ENCODE measurements at regions not wholly inside any gene's neighbourhood (a gene's known extent, or its start where the extent isn't known, plus 50 kb on each side); places are given as distances from the start of the nearest gene placed in this dataset.
"Not testable (repeated sequence)": the region's sequence is repeated elsewhere in the genome, so short reads cannot be mapped to it uniquely, and the experiment has no call there.

DNA sequence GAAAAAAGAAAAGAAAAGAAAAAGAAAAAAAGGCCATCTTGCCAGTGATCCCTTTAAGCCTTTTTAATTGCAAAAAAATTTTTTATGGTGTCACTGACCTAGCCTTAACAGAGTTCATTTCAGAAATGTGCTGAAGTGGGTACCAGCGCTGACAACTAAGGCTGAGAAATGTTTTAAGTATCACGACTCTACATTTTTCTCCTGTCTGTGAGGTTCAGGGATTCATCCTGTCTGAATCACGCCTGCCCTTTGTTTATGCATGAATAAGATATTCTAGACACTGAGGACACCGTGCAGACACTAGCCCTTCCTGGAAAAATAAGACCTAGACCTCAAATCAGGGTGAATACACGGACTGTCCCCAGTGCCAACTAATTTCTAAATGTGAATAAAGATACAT, 154.4 kb upstream of the NOCT start:
- Histone ChIP-seq H3K36me3 (ENCODE audit: low read depth) (no peaks in the 10 kb centered on the region), H3K4me3 (ENCODE audit: severe bottlenecking) (no peak overlapping the region), H3K4me1 (ENCODE audit: insufficient read depth, poor library complexity, severe bottlenecking) (peaks cover 11% of the 10 kb centered on the region), H3K27me3 (ENCODE audit: insufficient read depth, poor library complexity, severe bottlenecking) (no peaks in the 10 kb centered on the region), H3K27ac (ENCODE audit: poor library complexity, severe bottlenecking) (peak overlapping the region; percentile 49), H3K9me3 (ENCODE audit: severe bottlenecking) (no peaks in the 10 kb centered on the region)
- ATAC-seq (ENCODE audit: low read depth) (peak; percentile 78), DNase-seq (ENCODE audit: low spot score) (no peak)
- TF ChIP-seq, protein P1, sequence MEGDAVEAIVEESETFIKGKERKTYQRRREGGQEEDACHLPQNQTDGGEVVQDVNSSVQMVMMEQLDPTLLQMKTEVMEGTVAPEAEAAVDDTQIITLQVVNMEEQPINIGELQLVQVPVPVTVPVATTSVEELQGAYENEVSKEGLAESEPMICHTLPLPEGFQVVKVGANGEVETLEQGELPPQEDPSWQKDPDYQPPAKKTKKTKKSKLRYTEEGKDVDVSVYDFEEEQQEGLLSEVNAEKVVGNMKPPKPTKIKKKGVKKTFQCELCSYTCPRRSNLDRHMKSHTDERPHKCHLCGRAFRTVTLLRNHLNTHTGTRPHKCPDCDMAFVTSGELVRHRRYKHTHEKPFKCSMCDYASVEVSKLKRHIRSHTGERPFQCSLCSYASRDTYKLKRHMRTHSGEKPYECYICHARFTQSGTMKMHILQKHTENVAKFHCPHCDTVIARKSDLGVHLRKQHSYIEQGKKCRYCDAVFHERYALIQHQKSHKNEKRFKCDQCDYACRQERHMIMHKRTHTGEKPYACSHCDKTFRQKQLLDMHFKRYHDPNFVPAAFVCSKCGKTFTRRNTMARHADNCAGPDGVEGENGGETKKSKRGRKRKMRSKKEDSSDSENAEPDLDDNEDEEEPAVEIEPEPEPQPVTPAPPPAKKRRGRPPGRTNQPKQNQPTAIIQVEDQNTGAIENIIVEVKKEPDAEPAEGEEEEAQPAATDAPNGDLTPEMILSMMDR (IDR thresholded peaks at IDR 0.05; ENCODE audit: poor library complexity, severe bottlenecking), result no peak

DNA sequence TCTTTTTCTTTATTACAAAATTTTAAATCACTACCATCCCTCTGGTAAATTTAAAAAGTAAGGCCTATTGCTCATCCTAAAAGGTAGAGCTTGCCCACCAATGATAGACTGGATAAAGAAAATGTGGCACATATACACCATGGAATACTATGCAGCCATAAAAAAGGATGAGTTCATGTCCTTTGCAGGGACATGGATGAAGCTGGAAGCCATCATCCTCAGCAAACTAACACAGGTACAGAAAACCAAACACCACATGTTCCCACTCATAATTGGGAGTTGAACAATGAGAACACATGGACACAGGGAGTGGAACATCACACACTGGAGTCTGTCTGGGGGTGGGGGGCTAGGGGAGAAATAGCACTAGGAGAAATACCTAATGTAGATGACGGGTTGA, 155.2 kb upstream of the NOCT start:
- not testable (repeated sequence) for DNase-seq (ENCODE audit: low spot score); ATAC-seq (ENCODE audit: low read depth); H3K9me3 ChIP-seq (ENCODE audit: severe bottlenecking); H3K4me3 ChIP-seq (ENCODE audit: severe bottlenecking); H3K36me3 ChIP-seq (ENCODE audit: low read depth); H3K27me3 ChIP-seq (ENCODE audit: insufficient read depth, poor library complexity, severe bottlenecking)
- Histone ChIP-seq H3K4me1 (ENCODE audit: insufficient read depth, poor library complexity, severe bottlenecking) (peaks cover 11% of the 10 kb centered on the region), H3K27ac (ENCODE audit: poor library complexity, severe bottlenecking) (peak overlapping the region; percentile 49)

DNA sequence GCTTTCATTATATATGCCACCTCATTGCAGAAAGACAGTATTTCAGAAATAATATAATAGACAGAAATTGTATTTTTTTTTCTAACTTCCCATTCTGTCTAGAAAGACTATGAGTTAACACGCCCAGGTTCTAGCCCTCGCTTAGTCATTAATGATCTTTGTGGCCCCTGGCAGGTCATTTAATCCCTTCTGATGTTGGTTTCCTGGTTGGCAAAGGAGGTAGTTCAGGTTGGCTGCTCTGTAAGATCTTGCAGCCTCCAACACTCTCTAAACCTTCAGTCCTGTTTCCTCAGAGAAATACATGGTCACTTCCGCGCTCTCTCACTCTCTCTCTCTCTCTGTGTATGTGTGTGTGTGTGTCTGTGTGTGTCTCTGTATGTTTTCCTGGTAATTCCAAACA, 156.3 kb upstream of the NOCT start:
- Histone ChIP-seq H3K4me3 (ENCODE audit: severe bottlenecking) (no peak overlapping the region), H3K27me3 (ENCODE audit: insufficient read depth, poor library complexity, severe bottlenecking) (no peaks in the 10 kb centered on the region), H3K4me1 (ENCODE audit: insufficient read depth, poor library complexity, severe bottlenecking) (peaks cover 11% of the 10 kb centered on the region), H3K36me3 (ENCODE audit: low read depth) (no peaks in the 10 kb centered on the region), H3K9me3 (ENCODE audit: severe bottlenecking) (no peaks in the 10 kb centered on the region), H3K27ac (ENCODE audit: poor library complexity, severe bottlenecking) (peak overlapping the region; percentile 45)
- DNase-seq (ENCODE audit: low spot score), result no peak
- peak; percentile 51 for ATAC-seq (ENCODE audit: low read depth)
- TF ChIP-seq, protein P1 (IDR thresholded peaks at IDR 0.05; ENCODE audit: poor library complexity, severe bottlenecking), result no peak

DNA sequence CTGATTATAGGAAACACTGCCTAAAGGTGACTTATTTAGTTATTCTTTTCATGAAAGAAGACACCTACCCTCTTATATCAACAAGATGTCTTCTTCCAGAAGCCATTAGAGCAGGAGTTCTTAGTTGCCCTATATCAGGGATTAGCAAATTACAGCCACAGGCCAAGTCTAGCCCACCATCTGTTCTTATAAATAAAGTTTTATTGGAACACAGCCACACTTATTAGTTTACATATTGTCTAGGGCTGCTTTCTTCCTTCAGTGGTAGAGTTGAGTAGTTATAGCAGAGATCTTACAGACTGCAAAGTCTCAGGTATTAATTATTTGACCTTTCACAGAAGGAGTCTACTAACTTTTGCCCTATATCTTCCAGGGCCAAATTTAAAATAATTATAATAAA, 157.2 kb upstream of the NOCT start:
- no peak for DNase-seq (ENCODE audit: low spot score)

DNA sequence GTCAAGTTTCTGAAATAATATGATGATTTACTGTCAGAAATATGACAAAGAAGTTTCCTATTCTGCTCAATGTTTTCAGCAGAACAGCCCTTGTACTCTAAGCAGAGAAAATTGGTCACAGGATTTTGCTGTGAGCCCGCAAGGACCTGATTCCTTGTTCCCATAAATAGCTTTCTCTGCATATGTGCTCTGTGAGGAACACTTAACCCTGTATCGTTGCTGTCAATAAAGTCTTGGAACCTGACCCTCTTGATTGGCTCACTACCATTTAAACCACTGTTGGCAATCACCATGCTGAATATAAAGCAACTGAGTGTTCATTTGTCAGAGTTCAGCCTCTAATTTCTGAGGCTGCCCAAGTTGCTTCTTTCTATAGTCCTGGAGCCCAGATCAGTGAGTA, 158.2 kb upstream of the NOCT start:
- no peaks in the 10 kb centered on the region for H3K36me3 ChIP-seq (ENCODE audit: low read depth)
- TF ChIP-seq, protein P1 (IDR thresholded peaks at IDR 0.05; ENCODE audit: poor library complexity, severe bottlenecking), result no peak
- H3K4me3 ChIP-seq (ENCODE audit: severe bottlenecking), result no peak overlapping the region
- no peak overlapping the region for H3K27ac ChIP-seq (ENCODE audit: poor library complexity, severe bottlenecking)
- peaks cover 11% of the 10 kb centered on the region for H3K4me1 ChIP-seq (ENCODE audit: insufficient read depth, poor library complexity, severe bottlenecking)
- DNase-seq (ENCODE audit: low spot score) (no peak), ATAC-seq (ENCODE audit: low read depth) (no peak)
- H3K27me3 ChIP-seq (ENCODE audit: insufficient read depth, poor library complexity, severe bottlenecking), result no peaks in the 10 kb centered on the region
- H3K9me3 ChIP-seq (ENCODE audit: severe bottlenecking), result no peaks in the 10 kb centered on the region

More for the DNA sequence above, 157.2 kb upstream of the NOCT start:
- no peaks in the 10 kb centered on the region for H3K9me3 ChIP-seq (ENCODE audit: severe bottlenecking)
- H3K4me3 ChIP-seq (ENCODE audit: severe bottlenecking), result no peak overlapping the region
- no peaks in the 10 kb centered on the region for H3K27me3 ChIP-seq (ENCODE audit: insufficient read depth, poor library complexity, severe bottlenecking)
- ATAC-seq (ENCODE audit: low read depth), result no peak
- H3K36me3 ChIP-seq (ENCODE audit: low read depth), result no peaks in the 10 kb centered on the region
- H3K27ac ChIP-seq (ENCODE audit: poor library complexity, severe bottlenecking), result no peak overlapping the region
- H3K4me1 ChIP-seq (ENCODE audit: insufficient read depth, poor library complexity, severe bottlenecking), result peaks cover 11% of the 10 kb centered on the region
- TF ChIP-seq, protein P1 (IDR thresholded peaks at IDR 0.05; ENCODE audit: poor library complexity, severe bottlenecking), result no peak
